GM23338 (cell line): ENCODE measurements at regions not wholly inside any gene's neighbourhood (a gene's known extent, or its start where the extent isn't known, plus 50 kb on each side); places are given as distances from the start of the nearest gene placed in this dataset.
A peak's percentile ranks its signal among the peaks of the same experiment; 100 is the strongest.

Source experiments
- ATAC-seq: fragments of 200-7000 bp; cut with Tn5 transposase; 3 replicates; pipeline ENCODE4 v1.9.1; 2020
- DNase-seq: peaks from one replicate; pipeline ENCODE4 v3.0.0-alpha.2; 2015; ENCODE audit warnings: low spot score
- H2AFZ ChIP-seq: fragments of 200-600 bp; sonication (generic); 2 replicates; pipeline ENCODE4 v1.8.0; 2016; ENCODE audit warnings: antibody characterized with exemption, mild to moderate bottlenecking, moderate library complexity
- H3F3A ChIP-seq: fragments of 200-600 bp; sonication (generic); replicated peaks from 2 replicates; pipeline ENCODE4 v1.8.0; 2017; ENCODE audit warnings: antibody characterized with exemption, mixed run types, low read depth
- H3K27ac ChIP-seq: fragments of 200-600 bp; sonication (generic); 2 replicates; pipeline ENCODE4 v1.6.1; 2016; ENCODE audit warnings: low read depth
- H3K27me3 ChIP-seq: fragments of 200-600 bp; sonication (generic); 2 replicates; pipeline ENCODE4 v1.8.0; 2016; ENCODE audit warnings: mild to moderate bottlenecking, mixed run types, moderate library complexity; ENCODE audit not compliant: insufficient read depth
- H3K36me3 ChIP-seq: fragments of 200-600 bp; sonication (generic); 2 replicates; pipeline ENCODE4 v1.8.0; 2016; ENCODE audit warnings: mild to moderate bottlenecking; ENCODE audit not compliant: insufficient read depth
- H3K4me1 ChIP-seq: fragments of 200-600 bp; sonication (generic); 2 replicates; pipeline ENCODE4 v1.8.0; 2016; ENCODE audit warnings: mild to moderate bottlenecking, moderate library complexity; ENCODE audit not compliant: insufficient read depth
- H3K4me2 ChIP-seq: fragments of 200-600 bp; sonication (generic); 2 replicates; pipeline ENCODE4 v1.7.1; 2017; ENCODE audit warnings: mixed run types
- H3K4me3 ChIP-seq: fragments of 200-600 bp; sonication (generic); 2 replicates; pipeline ENCODE4 v1.6.1; 2016; ENCODE audit warnings: mixed run types
- H3K79me2 ChIP-seq: fragments of 200-600 bp; sonication (generic); replicated peaks from 2 replicates; pipeline ENCODE4 v1.8.0; 2017; ENCODE audit warnings: mild to moderate bottlenecking; ENCODE audit not compliant: insufficient read depth
- H3K9me2 ChIP-seq: fragments of 200-600 bp; sonication (generic); 2 replicates; pipeline ENCODE4 v1.8.0; 2017; ENCODE audit not compliant: insufficient read depth
- H4K20me1 ChIP-seq: fragments of 200-600 bp; sonication (generic); replicated peaks from 2 replicates; pipeline ENCODE4 v1.8.0; 2017; ENCODE audit warnings: mild to moderate bottlenecking; ENCODE audit not compliant: insufficient read depth
- H3K27ac Mint-ChIP-seq: 2 replicates; pipeline ENCODE4 v1.8.0; 2020; ENCODE audit warnings: inconsistent platforms, mild to moderate bottlenecking, moderate library complexity, mixed read lengths
- H3K27me3 Mint-ChIP-seq: 3 replicates; pipeline ENCODE4 v1.8.0; 2022; ENCODE audit warnings: low read depth, mild to moderate bottlenecking, moderate library complexity, mixed read lengths, inconsistent platforms; ENCODE audit not compliant: insufficient read depth, poor library complexity
- H3K36me3 Mint-ChIP-seq: 3 replicates; pipeline ENCODE4 v1.8.0; 2021; ENCODE audit warnings: low read depth, mild to moderate bottlenecking, inconsistent platforms, moderate library complexity, mixed read lengths
- H3K4me1 Mint-ChIP-seq: 3 replicates; pipeline ENCODE4 v1.8.0; 2020; ENCODE audit warnings: mild to moderate bottlenecking, inconsistent platforms, mixed read lengths
- H3K4me3 Mint-ChIP-seq: 3 replicates; pipeline ENCODE4 v1.8.0; 2021; ENCODE audit warnings: moderate library complexity, mild to moderate bottlenecking, inconsistent platforms, mixed read lengths
- H3K9me3 Mint-ChIP-seq: 3 replicates; pipeline ENCODE4 v1.8.0; 2020; ENCODE audit warnings: moderate library complexity, mild to moderate bottlenecking, inconsistent platforms, mixed read lengths
- CTCF ChIP-seq, 2 experiments: fragments of 200-600 bp in 1 of 2; sonication (generic) in 1 of 2; conservative IDR thresholded peaks; 2 replicates each; pipeline versions ENCODE4 v1.5.1 to v1.6.1; 2016 to 2017; ENCODE audit warnings: antibody characterized with exemption in 2 of 2, low read depth in 2 of 2, mild to moderate bottlenecking in 2 of 2, moderate library complexity in 1 of 2
- ETS1 ChIP-seq: IDR thresholded peaks from 2 replicates; pipeline ENCODE4 v1.6.1; 2016; ENCODE audit warnings: antibody characterized with exemption
- EZH2 ChIP-seq: fragments of 200-600 bp; sonication (generic); IDR thresholded peaks from one replicate; pipeline ENCODE4 v1.8.0; 2017; ENCODE audit warnings: antibody characterized with exemption, mild to moderate bottlenecking, low read depth; ENCODE audit not compliant: unreplicated experiment
- EZH2phosphoT487 ChIP-seq: fragments of 200-600 bp; sonication (generic); IDR thresholded peaks from one replicate; pipeline ENCODE4 v1.8.1; 2018; ENCODE audit warnings: antibody characterized with exemption; ENCODE audit not compliant: unreplicated experiment
- POLR2AphosphoS5 ChIP-seq: IDR thresholded peaks from 2 replicates; pipeline ENCODE4 v1.6.1; 2016; ENCODE audit warnings: antibody characterized with exemption, low read depth
- REST ChIP-seq: IDR thresholded peaks from one replicate; pipeline ENCODE4 v1.6.1; 2018; ENCODE audit warnings: antibody characterized with exemption; ENCODE audit not compliant: unreplicated experiment
- ZNF114 ChIP-seq: fragments of 250-450 bp; sonication (Bioruptor Pico); IDR thresholded peaks from 2 replicates; pipeline ENCODE4 v1.5.0; 2020; ENCODE audit warnings: mild to moderate bottlenecking, moderate library complexity

GRCh38 chr10:128493811-128494210 is 367.6 kb upstream of the MKI67 start (continued):
- TF ChIP-seq ZNF114 (CRISPR knock-in tag) = no peak
- TF ChIP-seq REST = no peak
- TF ChIP-seq CTCF (conservative IDR thresholded peaks at IDR 0.05; ENCODE audit: low read depth in 2 of 2) = no peak
- no peak for TF ChIP-seq EZH2
- no peak for TF ChIP-seq EZH2phosphoT487
- TF ChIP-seq POLR2AphosphoS5 = no peak
- TF ChIP-seq ETS1 = no peak

GRCh38 chr10:128494665-128495064 is 368.4 kb upstream of the MKI67 start:
- Histone ChIP-seq H2AFZ (no peak overlapping the region), H3K4me2 (no peak overlapping the region), H3K27ac (no peak overlapping the region), H3K36me3 (no peaks in the 10 kb centered on the region), H3K79me2 (no peaks in the 10 kb centered on the region), H3K4me3 (no peak overlapping the region), H3K27me3 (no peaks in the 10 kb centered on the region), H3F3A (no peaks in the 10 kb centered on the region), H3K9me2 (no peaks in the 10 kb centered on the region; the same call in 1 of the 2 replicates), H4K20me1 (no peaks in the 10 kb centered on the region), H3K4me1 (no peaks in the 10 kb centered on the region)
- no peaks in the 10 kb centered on the region; the same call in 2 of the 3 replicates for H3K9me3 Mint-ChIP-seq
- no peak overlapping the region for H3K4me3 Mint-ChIP-seq
- H3K36me3 Mint-ChIP-seq = no peaks in the 10 kb centered on the region
- TF ChIP-seq ETS1 (no peak), CTCF (conservative IDR thresholded peaks at IDR 0.05; ENCODE audit: low read depth in 2 of 2) (peak; percentile 31 to 60; a peak in 3 of 4 replicates), ZNF114 (CRISPR knock-in tag) (no peak)
- no peak for ATAC-seq
- H3K4me1 Mint-ChIP-seq = peaks cover 4% of the 10 kb centered on the region; the same call in 1 of the 3 replicates
- no peak for DNase-seq
- H3K27me3 Mint-ChIP-seq = peaks cover 4% of the 10 kb centered on the region
- H3K27ac Mint-ChIP-seq = no peak overlapping the region
